ENCODE measurements at regions not wholly inside any gene's neighbourhood (a gene's known extent, or its start where the extent isn't known, plus 50 kb on each side); places are given as distances from the start of the nearest gene placed in this dataset.

DNA sequence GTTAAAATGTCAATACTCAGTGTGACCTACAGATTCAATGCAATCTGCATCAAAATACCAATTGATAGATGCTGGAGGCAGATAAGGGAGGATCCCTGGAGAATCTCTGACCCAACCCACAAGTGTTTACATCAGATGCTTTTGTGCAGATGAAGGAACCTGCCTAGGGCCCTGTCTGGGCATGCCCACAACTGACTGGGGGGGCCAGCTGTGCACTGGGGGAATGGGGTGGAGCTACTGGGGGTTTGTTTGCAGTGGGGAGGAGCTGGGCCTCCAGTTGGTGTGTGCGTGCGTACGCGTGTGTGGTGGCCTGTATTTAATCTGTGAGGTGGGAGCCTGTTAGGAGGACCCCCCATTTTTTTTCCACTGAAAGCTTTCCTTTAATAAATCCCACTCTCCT is 244.9 kb downstream of the TRIM36 start:
- TF ChIP-seq, protein P1, sequence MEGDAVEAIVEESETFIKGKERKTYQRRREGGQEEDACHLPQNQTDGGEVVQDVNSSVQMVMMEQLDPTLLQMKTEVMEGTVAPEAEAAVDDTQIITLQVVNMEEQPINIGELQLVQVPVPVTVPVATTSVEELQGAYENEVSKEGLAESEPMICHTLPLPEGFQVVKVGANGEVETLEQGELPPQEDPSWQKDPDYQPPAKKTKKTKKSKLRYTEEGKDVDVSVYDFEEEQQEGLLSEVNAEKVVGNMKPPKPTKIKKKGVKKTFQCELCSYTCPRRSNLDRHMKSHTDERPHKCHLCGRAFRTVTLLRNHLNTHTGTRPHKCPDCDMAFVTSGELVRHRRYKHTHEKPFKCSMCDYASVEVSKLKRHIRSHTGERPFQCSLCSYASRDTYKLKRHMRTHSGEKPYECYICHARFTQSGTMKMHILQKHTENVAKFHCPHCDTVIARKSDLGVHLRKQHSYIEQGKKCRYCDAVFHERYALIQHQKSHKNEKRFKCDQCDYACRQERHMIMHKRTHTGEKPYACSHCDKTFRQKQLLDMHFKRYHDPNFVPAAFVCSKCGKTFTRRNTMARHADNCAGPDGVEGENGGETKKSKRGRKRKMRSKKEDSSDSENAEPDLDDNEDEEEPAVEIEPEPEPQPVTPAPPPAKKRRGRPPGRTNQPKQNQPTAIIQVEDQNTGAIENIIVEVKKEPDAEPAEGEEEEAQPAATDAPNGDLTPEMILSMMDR (IDR thresholded peaks at IDR 0.05): no peak
- no peak for TF ChIP-seq POLR2A (IDR thresholded peaks at IDR 0.05)
